Gastrocnemius medialis (tissue), 4 donors: ENCODE measurements at regions not wholly inside any gene's neighbourhood (a gene's known extent, or its start where the extent isn't known, plus 50 kb on each side); places are given as distances from the start of the nearest gene placed in this dataset.

ENCODE experiments used
- ATAC-seq, 2 donors: fragments of 150-250 bp; one replicate each; pipeline ENCODE4 v1.9.1; 2016
- DNase-seq, 2 donors: peaks; one replicate each; pipeline ENCODE4 v3.0.0-alpha.2; 2019
- H3K27ac ChIP-seq, 4 donors: fragments of 200-600 bp; sonication (generic); 1 replicate in 1 of 4; 2 replicates in 3 of 4; pipeline ENCODE4 v1.5.1; 2016 to 2018; ENCODE audit warnings: mild to moderate bottlenecking in 2 of 4, moderate library complexity in 1 of 4
- H3K27me3 ChIP-seq, 3 donors: fragments of 200-600 bp; sonication (generic) in 2 of 3; 1 replicate in 1 of 3; 2 replicates in 2 of 3; pipeline versions ENCODE4 v1.5.1 to v1.6.0; 2016 to 2019; ENCODE audit warnings: mild to moderate bottlenecking in 1 of 3, moderate library complexity in 1 of 3
- H3K36me3 ChIP-seq, 2 donors: fragments of 200-600 bp; sonication (generic) in 1 of 2; one replicate each; pipeline ENCODE4 v1.5.1; 2017 to 2018
- H3K4me1 ChIP-seq, 2 donors: fragments of 200-600 bp; sonication (generic) in 1 of 2; one replicate each; pipeline ENCODE4 v1.5.1; 2016 to 2017; ENCODE audit warnings: mild to moderate bottlenecking in 2 of 2
- H3K4me3 ChIP-seq, 4 donors: fragments of 200-600 bp; sonication (generic) in 3 of 4; 1 replicate in 1 of 4; 2 replicates in 3 of 4; pipeline ENCODE4 v1.5.1; 2016 to 2019; ENCODE audit warnings: mild to moderate bottlenecking in 2 of 4
- H3K9me3 ChIP-seq, 3 donors: fragments of 200-600 bp; sonication (generic) in 2 of 3; 1 replicate in 1 of 3; 2 replicates in 2 of 3; pipeline ENCODE4 v1.5.1; 2016 to 2019
- CTCF ChIP-seq, 5 experiments: fragments of 450-650 bp in 3 of 5; fragments of 200-600 bp in 2 of 5; sonication (generic) in 2 of 5; IDR thresholded peaks in 4 of 5; conservative IDR thresholded peaks in 1 of 5; 1 replicate in 4 of 5; 2 replicates in 1 of 5; pipeline ENCODE4 v1.5.1; 2016 to 2019; ENCODE audit warnings: antibody characterized with exemption in 5 of 5, mild to moderate bottlenecking in 3 of 5, moderate library complexity in 3 of 5
- POLR2A ChIP-seq, 2 donors: fragments of 450-650 bp; IDR thresholded peaks; one replicate each; pipeline ENCODE4 v1.6.1; 2017; ENCODE audit warnings: antibody characterized with exemption in 2 of 2, mild to moderate bottlenecking in 2 of 2, moderate library complexity in 2 of 2
- in situ Hi-C, 4 donors: fragments of 200-750 bp; cut with MboI; loops; one replicate each; pipeline versions ENCODE4 v1.15.0 to v1.8.0; 2017; ENCODE audit warnings: low sequenced_read_pairs in 4 of 4
- intact Hi-C: fragments of 100-400 bp; cut with DNase I; formaldehyde crosslinking; loops from one replicate; pipeline ENCODE4 v1.15.1; 2023; ENCODE audit warnings: low total_unique reads

GRCh38 chr11:70527046-70527395 is 128.7 kb downstream of the CTTN start:
- in situ Hi-C loops (no loop called here), intact Hi-C loops (no loop called here)
- no peak for DNase-seq
- no peak for ATAC-seq
- Histone ChIP-seq H3K4me1 (no peaks in the 10 kb centered on the region), H3K36me3 (no peaks in the 10 kb centered on the region), H3K27ac (no peak overlapping the region), H3K9me3 (no peaks in the 10 kb centered on the region), H3K27me3 (peaks cover 0 to 6% (median 6%) of the 10 kb centered on the region in 3 donors), H3K4me3 (no peak overlapping the region)
- TF ChIP-seq POLR2A (IDR thresholded peaks at IDR 0.05) (no peak), CTCF (IDR thresholded peaks at IDR 0.05 in 4 of 5, conservative IDR thresholded peaks at IDR 0.05 in 1 of 5) (no peak)

GRCh38 chr11:70527429-70528045 is 129.2 kb downstream of the CTTN start:
- H3K27ac ChIP-seq, result no peak overlapping the region
- in situ Hi-C loops (no loop called here), intact Hi-C loops (no loop called here)
- peaks cover 0 to 5% (median 4%) of the 10 kb centered on the region in 3 donors for H3K27me3 ChIP-seq
- no peak overlapping the region for H3K4me3 ChIP-seq
- no peak for ATAC-seq
- TF ChIP-seq CTCF (IDR thresholded peaks at IDR 0.05 in 4 of 5, conservative IDR thresholded peaks at IDR 0.05 in 1 of 5) (no peak), POLR2A (IDR thresholded peaks at IDR 0.05) (no peak)
- H3K36me3 ChIP-seq, result no peaks in the 10 kb centered on the region
- DNase-seq, result no peak
- H3K9me3 ChIP-seq, result no peaks in the 10 kb centered on the region
- no peaks in the 10 kb centered on the region for H3K4me1 ChIP-seq

- ATAC-seq, result no peak
- H3K9me3 ChIP-seq, result no peaks in the 10 kb centered on the region
- H3K27me3 ChIP-seq, result no peaks in the 10 kb centered on the region
- TF ChIP-seq POLR2A (IDR thresholded peaks at IDR 0.05), result no peak
- TF ChIP-seq CTCF (IDR thresholded peaks at IDR 0.05 in 4 of 5, conservative IDR thresholded peaks at IDR 0.05 in 1 of 5), result no peak
- H3K4me3 ChIP-seq, result no peak overlapping the region
- H3K27ac ChIP-seq, result no peak overlapping the region
- intact Hi-C loops, result no loop called here
- in situ Hi-C loops, result no loop called here
- no peaks in the 10 kb centered on the region for H3K4me1 ChIP-seq
- DNase-seq, result no peak
- H3K36me3 ChIP-seq, result no peaks in the 10 kb centered on the region
Observed at GRCh38 chr11:70528046-70528793, 129.9 kb downstream of the CTTN start.

GRCh38 chr11:70528794-70529580 is 130.7 kb downstream of the CTTN start:
- Histone ChIP-seq H3K4me3 (no peak overlapping the region), H3K4me1 (no peaks in the 10 kb centered on the region), H3K36me3 (no peaks in the 10 kb centered on the region), H3K9me3 (no peaks in the 10 kb centered on the region), H3K27ac (no peak overlapping the region), H3K27me3 (no peaks in the 10 kb centered on the region)
- ATAC-seq, result no peak
- intact Hi-C loops, result no loop called here
- in situ Hi-C loops, result no loop called here
- no peak for TF ChIP-seq POLR2A (IDR thresholded peaks at IDR 0.05)
- no peak for TF ChIP-seq CTCF (IDR thresholded peaks at IDR 0.05 in 4 of 5, conservative IDR thresholded peaks at IDR 0.05 in 1 of 5)
- no peak for DNase-seq
